GM12875 (cell line): ENCODE measurements at regions not wholly inside any gene's neighbourhood (a gene's known extent, or its start where the extent isn't known, plus 50 kb on each side); places are given as distances from the start of the nearest gene placed in this dataset.
"Not testable (repeated sequence)": the region's sequence is repeated elsewhere in the genome, so short reads cannot be mapped to it uniquely, and the experiment has no call there.

Experiments
- H3K4me3 ChIP-seq: one replicate; pipeline ENCODE4 v1.5.1; 2011; ENCODE audit warnings: low read depth, low read length, control low read depth
- TF ChIP-seq, protein P1 (sequence below): IDR thresholded peaks from 2 replicates; pipeline ENCODE4 v1.5.1; 2011; ENCODE audit warnings: low read depth, mild to moderate bottlenecking, control low read depth, inconsistent platforms, low read length, moderate library complexity, borderline replicate concordance; ENCODE audit not compliant: insufficient read depth

DNA sequence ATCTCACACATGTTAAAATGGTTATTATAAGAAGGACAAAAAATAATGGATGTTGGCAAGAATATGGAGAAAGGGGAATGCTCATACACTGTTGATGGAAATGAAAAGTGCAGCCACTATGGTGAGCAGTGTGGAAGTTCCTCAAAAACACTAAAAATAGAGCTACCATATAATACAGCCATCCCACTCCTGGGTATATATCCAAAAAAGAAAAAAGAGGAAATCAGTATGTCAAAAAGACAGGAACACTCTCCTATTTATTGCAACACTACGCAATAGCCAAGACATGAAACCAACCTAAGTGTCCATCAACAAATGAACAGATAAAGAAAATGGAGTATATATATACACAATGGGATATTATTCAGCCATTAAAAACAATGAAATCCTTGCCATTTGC is 642.6 kb downstream of the RNF144A start:
- H3K4me3 ChIP-seq: no peak overlapping the region
- TF ChIP-seq, protein P1, sequence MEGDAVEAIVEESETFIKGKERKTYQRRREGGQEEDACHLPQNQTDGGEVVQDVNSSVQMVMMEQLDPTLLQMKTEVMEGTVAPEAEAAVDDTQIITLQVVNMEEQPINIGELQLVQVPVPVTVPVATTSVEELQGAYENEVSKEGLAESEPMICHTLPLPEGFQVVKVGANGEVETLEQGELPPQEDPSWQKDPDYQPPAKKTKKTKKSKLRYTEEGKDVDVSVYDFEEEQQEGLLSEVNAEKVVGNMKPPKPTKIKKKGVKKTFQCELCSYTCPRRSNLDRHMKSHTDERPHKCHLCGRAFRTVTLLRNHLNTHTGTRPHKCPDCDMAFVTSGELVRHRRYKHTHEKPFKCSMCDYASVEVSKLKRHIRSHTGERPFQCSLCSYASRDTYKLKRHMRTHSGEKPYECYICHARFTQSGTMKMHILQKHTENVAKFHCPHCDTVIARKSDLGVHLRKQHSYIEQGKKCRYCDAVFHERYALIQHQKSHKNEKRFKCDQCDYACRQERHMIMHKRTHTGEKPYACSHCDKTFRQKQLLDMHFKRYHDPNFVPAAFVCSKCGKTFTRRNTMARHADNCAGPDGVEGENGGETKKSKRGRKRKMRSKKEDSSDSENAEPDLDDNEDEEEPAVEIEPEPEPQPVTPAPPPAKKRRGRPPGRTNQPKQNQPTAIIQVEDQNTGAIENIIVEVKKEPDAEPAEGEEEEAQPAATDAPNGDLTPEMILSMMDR: no peak

DNA sequence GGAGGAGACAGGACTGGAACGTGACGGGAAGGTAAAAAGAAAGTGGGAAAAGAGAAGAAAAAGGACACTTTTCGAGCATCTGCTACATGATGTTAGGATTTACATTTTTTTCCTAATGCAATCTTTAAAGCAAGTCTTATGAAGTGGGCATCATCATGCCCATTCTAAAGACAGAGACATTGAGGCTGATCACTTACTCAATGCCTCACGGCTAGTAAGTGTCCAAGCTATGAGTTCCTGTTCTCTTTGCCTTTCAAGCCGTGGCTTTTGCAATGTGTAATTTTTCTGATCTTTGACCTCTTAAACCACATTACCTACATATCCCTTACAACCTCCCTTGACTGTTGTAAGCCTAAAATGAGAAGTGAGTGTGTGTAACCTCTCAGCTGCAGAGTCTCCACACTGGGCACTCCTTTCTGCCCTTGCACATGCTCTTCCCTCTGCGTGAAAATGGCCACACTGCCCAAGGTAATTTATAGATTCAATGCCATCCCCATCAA is 649.2 kb downstream of the RNF144A start:
- TF ChIP-seq, protein P1: no peak
- H3K4me3 ChIP-seq: no peak overlapping the region

DNA sequence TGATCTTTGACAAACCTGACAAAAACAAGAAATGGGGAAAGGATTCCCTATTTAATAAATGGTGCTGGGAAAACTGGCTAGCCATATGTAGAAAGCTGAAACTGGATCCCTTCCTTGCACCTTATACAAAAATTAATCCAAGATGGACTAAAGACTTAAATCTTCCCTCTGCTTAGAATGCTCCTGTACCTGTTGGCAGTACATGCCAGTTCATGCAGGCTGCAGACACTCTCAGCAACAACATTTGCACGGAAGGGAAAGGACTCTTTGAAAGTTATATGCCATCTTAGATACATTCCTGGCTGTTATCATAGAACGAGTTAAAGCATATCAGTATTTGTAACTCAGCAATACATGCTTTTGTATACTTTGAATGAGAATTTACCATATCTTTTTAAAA is 649.9 kb downstream of the RNF144A start:
- not testable (repeated sequence) for H3K4me3 ChIP-seq

DNA sequence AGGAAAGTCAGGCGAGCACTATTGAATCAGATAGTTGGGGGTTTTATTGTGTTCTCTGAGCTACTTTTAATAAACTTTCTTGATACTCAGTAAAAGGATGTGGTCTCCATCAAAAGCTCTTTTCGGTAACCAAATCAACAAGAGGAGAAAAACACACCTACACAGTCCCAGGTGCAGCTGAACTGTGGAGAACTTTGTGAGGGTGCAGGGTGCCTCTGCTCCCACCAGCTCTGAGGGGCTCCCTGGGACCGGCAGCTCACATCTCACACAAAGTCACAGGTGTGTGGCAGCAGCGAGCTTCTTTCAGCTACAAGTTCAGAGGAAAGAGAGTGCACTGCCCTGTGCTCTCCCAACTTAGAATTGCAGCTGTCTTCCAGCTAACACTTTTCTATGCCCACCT is 650.4 kb downstream of the RNF144A start:
- TF ChIP-seq, protein P1: no peak
- no peak overlapping the region for H3K4me3 ChIP-seq

DNA sequence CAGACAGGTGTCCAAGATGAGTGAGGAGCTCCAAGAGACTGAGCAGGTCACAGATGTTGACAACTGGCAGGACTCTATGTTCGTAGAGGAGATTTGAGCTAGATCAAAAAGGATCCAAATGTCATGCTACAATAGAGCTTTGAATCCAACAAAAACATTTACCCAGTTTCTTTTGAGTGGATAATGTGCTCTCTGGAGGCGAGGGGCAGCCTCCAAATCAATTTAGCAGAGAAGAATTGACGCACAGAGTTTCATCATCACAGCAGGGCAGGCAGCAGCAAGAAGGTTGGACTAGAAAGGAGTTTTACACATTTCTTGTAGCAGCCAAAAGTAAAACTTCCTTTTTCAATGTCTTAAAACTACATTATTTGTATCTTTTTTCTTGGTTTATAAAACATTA is 653.0 kb downstream of the RNF144A start:
- no peak overlapping the region for H3K4me3 ChIP-seq
- TF ChIP-seq, protein P1: no peak

DNA sequence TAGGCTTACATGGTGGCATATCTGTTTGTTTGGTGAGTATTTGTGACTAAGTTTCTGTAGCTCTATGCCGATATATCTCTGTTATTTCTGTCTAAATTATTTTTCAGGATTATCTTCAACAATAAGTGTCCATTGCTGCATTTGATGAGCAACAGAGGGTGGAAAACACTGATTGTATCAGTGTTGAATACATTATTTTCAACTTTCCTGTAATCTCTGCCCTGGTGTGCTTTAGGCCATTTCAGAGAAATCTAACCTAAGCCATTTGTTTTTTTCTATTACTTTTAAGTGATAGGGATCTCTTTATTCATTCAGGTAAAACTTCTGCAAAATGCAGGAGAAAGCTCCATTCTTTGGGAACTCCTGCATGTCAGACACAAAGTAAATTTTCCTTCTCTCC is 654.5 kb downstream of the RNF144A start:
- H3K4me3 ChIP-seq: no peak overlapping the region
- TF ChIP-seq, protein P1: no peak

DNA sequence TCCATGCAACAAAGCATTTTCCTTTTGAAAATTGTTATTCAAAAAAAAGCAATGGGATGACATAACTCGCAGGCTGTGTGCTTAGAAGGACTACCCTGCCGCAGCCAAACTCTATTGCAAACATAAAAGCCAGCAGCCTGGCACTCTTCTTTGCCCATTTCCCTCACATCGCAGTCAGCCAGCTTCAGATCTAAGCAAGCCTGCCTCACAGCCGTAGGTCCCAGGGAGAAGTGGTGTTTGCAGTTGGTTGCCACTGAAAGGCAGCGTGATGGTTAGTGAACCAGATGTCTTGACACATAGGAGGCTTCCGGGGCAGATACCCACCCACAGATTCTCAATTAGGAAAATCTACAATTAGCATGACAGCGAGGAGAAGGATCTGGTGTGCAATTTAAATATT is 655.2 kb downstream of the RNF144A start:
- TF ChIP-seq, protein P1: no peak
- no peak overlapping the region for H3K4me3 ChIP-seq
